ENCODE measurements at regions not wholly inside any gene's neighbourhood (a gene's known extent, or its start where the extent isn't known, plus 50 kb on each side); places are given as distances from the start of the nearest gene placed in this dataset.

DNA sequence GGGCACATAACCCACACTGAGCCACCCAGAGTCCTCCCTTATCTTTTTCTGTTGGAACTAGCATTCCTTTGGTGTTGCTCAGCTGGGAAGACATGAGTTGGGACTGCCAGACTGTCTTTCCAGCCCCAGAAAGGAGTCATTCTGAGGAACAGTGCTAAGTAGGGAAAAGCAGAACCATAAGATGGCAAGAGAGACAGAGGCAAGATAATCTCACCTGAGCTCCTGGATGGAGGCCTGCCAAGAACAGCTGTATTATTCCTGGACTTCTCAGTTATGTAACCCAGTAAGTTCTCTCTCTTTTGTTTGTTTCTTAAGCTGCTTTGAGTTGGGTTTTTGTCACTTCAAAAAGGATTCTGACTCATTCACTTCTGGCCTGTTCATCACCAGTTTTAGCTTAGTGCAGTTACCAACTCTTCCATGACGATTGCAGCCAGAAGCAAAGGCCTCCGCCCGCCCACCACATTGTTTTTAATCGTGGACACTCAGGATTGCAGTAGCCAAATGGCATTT is 134.4 kb downstream of the OMA1 start:
- H3K4me2 ChIP-seq (ENCODE audit: control insufficient read depth, insufficient read depth): no peak overlapping the region
- H3K9me3 ChIP-seq (replicated peaks; ENCODE audit: control insufficient read depth, insufficient read depth, low read length): no peaks in the 10 kb centered on the region
- CTCF ChIA-PET: no interaction called here
- H3K27me3 ChIP-seq (replicated peaks in 1 of 2; ENCODE audit: control insufficient read depth in 2 of 2, insufficient read depth in 2 of 2, low read length in 1 of 2): no peaks in the 10 kb centered on the region
- BruUV-seq (replicated peaks): no TSS peak
- in situ Hi-C loops (cut with MboI) (no loop called here), intact Hi-C loops (cut with micrococcal nuclease; ENCODE audit: unreplicated experiment) (no loop called here)
- no peak overlapping the region for H3K27ac ChIP-seq (ENCODE audit: control insufficient read depth, insufficient read depth)
- H3K36me3 ChIP-seq (ENCODE audit: control insufficient read depth in 2 of 2, insufficient read depth in 2 of 2, low read length in 1 of 2): no peaks in the 10 kb centered on the region
- 29% methylated on average over 4 of the region's 4 CpGs for WGBS (ENCODE audit: insufficient coverage, insufficient replicate concordance, low lambda C conversion rate, missing lambda C conversion rate)
- H2AFZ ChIP-seq (ENCODE audit: control insufficient read depth, low read depth, low read length): no peak overlapping the region
- SMC1A ChIA-PET (ENCODE audit: uncharacterized antibody, unreplicated experiment): no interaction called here
- RAD21 ChIA-PET (ENCODE audit: unreplicated experiment): no interaction called here
- H3K4me1 ChIP-seq (ENCODE audit: control insufficient read depth, insufficient read depth, low read length): no peaks in the 10 kb centered on the region
- POLR2A ChIA-PET: no interaction called here
- ATAC-seq (no peak), FAIRE-seq (no peak), DNase-seq (ENCODE audit: low read depth, low spot score) (no peak)
- no peak overlapping the region for H3K9ac ChIP-seq (ENCODE audit: control insufficient read depth, insufficient read depth, low read length)
- H3K79me2 ChIP-seq (ENCODE audit: control insufficient read depth, insufficient read depth, low read length): no peaks in the 10 kb centered on the region
- no peaks in the 10 kb centered on the region for H4K20me1 ChIP-seq (ENCODE audit: control insufficient read depth, insufficient read depth)
- H3K4me3 ChIP-seq: no peak overlapping the region
- TF ChIP-seq IRF4 (IDR thresholded peaks at IDR 0.05; ENCODE audit: low read depth, low read length) (no peak), NFYA (IDR thresholded peaks at IDR 0.05; ENCODE audit: borderline replicate concordance, low read depth, low read length) (no peak), ZZZ3 (IDR thresholded peaks at IDR 0.05; ENCODE audit: control insufficient read depth, insufficient read length, low read depth) (no peak), WRNIP1 (IDR thresholded peaks at IDR 0.05; ENCODE audit: borderline replicate concordance, low read depth, low read length) (no peak), SRF (IDR thresholded peaks at IDR 0.05; ENCODE audit: low read depth in 2 of 2, low read length in 2 of 2) (no peak), SUZ12 (IDR thresholded peaks at IDR 0.05; ENCODE audit: unreplicated experiment) (no peak), RFX5 (IDR thresholded peaks at IDR 0.05; ENCODE audit: low read depth, low read length) (no peak), YBX1 (IDR thresholded peaks at IDR 0.05) (no peak)
- TF ChIP-seq, protein P1, sequence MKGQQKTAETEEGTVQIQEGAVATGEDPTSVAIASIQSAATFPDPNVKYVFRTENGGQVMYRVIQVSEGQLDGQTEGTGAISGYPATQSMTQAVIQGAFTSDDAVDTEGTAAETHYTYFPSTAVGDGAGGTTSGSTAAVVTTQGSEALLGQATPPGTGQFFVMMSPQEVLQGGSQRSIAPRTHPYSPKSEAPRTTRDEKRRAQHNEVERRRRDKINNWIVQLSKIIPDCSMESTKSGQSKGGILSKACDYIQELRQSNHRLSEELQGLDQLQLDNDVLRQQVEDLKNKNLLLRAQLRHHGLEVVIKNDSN (IDR thresholded peaks at IDR 0.05; ENCODE audit: borderline replicate concordance, extremely low read length, insufficient read depth, low read depth, low read length): no peak
- TF ChIP-seq, protein P2, sequence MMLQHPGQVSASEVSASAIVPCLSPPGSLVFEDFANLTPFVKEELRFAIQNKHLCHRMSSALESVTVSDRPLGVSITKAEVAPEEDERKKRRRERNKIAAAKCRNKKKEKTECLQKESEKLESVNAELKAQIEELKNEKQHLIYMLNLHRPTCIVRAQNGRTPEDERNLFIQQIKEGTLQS (IDR thresholded peaks at IDR 0.05; ENCODE audit: borderline replicate concordance, extremely low read depth, low read depth, low read length): no peak

All from GM12878 (cell line).